ENCODE measurements at regions not wholly inside any gene's neighbourhood (a gene's known extent, or its start where the extent isn't known, plus 50 kb on each side); places are given as distances from the start of the nearest gene placed in this dataset.

- in situ Hi-C loops (cut with HindIII; ENCODE audit: low sequenced_read_pairs): no loop called here
Observed at GRCh38 chrX:9147086-9147485, 113.2 kb upstream of the FAM9B start.

DNA sequence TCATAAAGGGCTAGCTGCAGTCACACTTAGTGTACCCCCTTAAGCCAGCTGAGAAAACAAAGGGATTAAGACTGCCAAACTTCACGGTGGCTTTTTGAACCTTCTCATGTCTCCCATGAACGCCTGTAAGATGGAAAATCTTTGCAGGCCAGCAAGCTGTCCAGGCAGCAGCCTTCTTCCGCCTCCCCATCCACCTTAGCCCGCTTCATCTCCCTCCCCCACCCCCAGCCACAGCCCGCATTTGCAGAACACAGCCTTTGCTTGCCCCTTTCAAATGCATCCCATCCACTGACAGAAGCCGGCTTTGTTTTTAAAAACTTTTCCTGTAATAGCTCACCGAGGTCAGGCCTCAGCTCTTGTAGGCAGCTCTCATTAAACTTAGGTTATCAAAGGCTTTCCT is 113.8 kb upstream of the FAM9B start:
- in situ Hi-C loops (cut with HindIII; ENCODE audit: low sequenced_read_pairs): no loop called here

GRCh38 chrX:9148615-9149399 is 114.9 kb upstream of the FAM9B start:
- in situ Hi-C loops (cut with HindIII; ENCODE audit: low sequenced_read_pairs): no loop called here

- in situ Hi-C loops (cut with HindIII; ENCODE audit: low sequenced_read_pairs): no loop called here
Observed at GRCh38 chrX:9149501-9150245, 115.7 kb upstream of the FAM9B start.

DNA sequence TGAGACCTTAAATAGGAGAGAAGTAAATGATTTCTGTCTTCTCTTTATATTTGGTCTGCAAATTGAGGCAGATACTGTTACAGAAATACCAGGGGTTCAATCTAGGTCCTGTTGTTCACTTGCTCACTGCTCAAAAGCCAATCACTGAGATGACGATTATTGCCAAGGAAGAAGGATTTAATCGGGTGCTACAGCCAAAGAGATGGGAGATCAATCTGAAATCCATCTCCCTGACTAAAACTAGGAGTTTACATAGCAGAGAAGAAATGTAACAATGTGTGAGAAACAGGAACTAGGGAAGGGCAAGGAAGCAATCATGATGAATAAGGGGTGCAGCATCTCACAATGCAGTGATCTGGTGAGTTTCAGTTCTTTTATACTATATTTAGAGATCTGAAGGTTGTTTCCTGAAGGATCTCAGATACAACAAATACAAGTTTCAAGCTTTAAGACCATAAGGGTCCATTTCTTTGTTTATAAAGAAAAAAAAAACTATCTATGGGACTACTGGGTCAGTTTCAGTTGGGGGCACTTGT is 117.9 kb upstream of the FAM9B start:
- in situ Hi-C loops (cut with HindIII; ENCODE audit: low sequenced_read_pairs): no loop called here

DNA sequence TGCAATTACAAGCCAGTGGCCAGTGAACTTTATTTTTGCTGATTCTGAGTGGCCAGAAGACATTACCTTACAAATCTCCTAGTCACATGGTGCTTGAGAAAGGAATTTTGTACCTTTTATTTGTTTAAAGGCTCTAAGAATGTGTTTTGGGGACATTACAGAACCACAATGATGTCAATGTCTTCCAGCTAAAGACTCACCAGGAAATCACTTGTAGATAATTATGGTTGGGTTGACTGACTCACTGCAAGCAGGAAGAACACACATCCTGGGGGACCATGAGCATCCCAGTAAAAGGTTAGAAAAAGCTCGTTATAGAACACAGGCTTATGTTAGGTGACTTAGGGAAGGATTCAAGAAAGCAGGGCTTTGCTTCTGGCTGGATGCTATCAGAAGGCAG is 119.4 kb upstream of the FAM9B start:
- in situ Hi-C loops (cut with HindIII; ENCODE audit: low sequenced_read_pairs): no loop called here

DNA sequence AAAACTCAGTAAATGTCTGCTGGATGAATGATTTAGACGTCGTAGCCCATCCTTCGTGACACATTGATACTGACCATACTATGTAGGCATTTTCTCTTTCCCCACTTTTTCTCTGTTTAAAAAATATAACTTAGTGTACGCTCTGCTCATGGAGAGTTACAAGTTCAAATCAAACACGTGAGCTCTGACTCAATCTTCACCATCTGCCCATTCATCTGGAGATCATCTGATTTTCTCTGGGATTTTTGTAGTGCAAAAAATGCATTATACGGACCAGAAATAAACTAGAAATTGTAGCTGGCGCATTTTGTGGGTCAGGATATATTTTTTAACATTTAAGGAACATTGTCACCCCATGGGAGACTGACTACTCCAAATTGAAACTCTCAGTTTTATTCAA is 124.7 kb upstream of the FAM9B start:
- in situ Hi-C loops (cut with HindIII; ENCODE audit: low sequenced_read_pairs): no loop called here

- in situ Hi-C loops (cut with HindIII; ENCODE audit: low sequenced_read_pairs): no loop called here
Observed at GRCh38 chrX:9160698-9161329, 126.9 kb upstream of the FAM9B start.

GRCh38 chrX:9162698-9163097 is 128.8 kb upstream of the FAM9B start:
- in situ Hi-C loops (cut with HindIII; ENCODE audit: low sequenced_read_pairs): no loop called here

DNA sequence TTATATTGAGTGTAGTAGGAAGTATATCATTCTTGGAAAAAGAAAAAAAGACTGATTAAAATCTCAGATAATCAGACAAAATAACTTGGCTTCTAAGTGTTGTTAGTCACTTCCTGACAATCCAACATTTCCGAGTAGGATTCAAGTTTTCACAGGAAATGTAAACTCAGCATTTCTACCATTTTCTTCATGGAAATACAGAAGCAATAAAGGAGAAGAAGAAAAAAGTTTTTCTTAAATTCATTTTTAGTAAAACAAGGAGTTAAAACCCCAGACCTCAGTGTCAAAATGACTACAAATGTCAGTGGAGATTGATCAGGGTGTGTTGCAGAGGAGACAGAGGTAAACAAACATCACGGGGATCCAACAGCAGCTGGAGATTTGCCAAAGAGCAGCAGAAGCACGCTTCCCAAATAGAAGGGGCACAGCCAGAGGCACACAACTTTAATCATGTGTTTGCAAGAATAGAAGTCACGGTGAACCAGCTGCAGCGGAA is 129.3 kb upstream of the FAM9B start:
- in situ Hi-C loops (cut with HindIII; ENCODE audit: low sequenced_read_pairs): no loop called here

- in situ Hi-C loops (cut with HindIII; ENCODE audit: low sequenced_read_pairs): no loop called here
Observed at GRCh38 chrX:9164086-9164485, 130.2 kb upstream of the FAM9B start.

GRCh38 chrX:9164533-9165426 is 130.9 kb upstream of the FAM9B start:
- in situ Hi-C loops (cut with HindIII; ENCODE audit: low sequenced_read_pairs): no loop called here

DNA sequence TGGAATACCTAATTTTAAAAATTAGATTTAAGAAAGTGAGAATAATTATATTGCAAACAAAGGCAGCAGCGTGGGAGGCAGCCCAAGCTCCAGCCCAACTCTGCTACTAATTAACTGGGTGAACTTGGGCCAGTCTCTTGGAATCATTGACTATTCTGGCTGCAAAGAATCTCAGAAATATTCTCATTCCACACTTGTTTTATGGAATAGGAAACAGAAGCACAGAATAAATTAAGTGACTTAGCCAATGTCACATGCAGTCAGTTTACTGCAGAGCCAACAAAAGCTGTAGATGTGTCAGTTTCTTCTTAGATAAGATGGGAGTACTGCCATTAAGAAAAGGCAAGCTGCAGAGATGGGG is 132.6 kb upstream of the FAM9B start:
- in situ Hi-C loops (cut with HindIII; ENCODE audit: low sequenced_read_pairs): no loop called here

DNA sequence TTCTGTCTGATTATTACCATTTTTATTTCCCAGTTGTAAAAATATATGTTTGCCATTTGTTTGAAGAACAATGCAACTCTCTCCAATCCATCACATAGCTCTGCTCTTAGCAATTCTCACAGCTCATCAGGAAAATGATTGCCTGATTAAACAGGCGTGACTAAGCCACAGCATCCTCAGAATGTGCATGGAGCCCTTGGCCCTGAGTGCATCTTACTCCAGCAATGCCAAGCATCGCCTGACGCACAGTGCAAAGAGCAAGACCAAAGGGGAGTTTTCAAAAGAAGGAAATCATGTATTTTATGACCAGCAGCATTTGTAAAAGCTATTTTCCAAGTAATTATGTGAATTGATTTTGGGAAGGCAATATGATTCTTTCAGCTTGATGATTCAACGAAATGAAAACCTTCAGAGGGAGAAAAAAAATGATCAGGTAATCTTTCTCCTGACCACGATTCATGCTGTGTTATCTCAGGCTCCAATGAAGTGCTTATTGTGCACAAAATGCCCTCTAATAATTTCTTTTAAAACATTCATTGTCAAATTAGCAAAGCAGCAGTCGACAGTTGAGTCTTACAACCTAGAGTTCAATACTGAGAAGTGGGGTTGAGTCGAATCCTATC is 138.0 kb upstream of the FAM9B start:
- in situ Hi-C loops (cut with HindIII; ENCODE audit: low sequenced_read_pairs): no loop called here

- in situ Hi-C loops (cut with HindIII; ENCODE audit: low sequenced_read_pairs): no loop called here
Observed at GRCh38 chrX:9172464-9172850, 138.5 kb upstream of the FAM9B start.

GRCh38 chrX:9180623-9181022 is 146.7 kb upstream of the FAM9B start:
- in situ Hi-C loops (cut with HindIII; ENCODE audit: low sequenced_read_pairs): no loop called here

GRCh38 chrX:9182041-9182440 is 148.1 kb upstream of the FAM9B start:
- in situ Hi-C loops (cut with HindIII; ENCODE audit: low sequenced_read_pairs): no loop called here

DNA sequence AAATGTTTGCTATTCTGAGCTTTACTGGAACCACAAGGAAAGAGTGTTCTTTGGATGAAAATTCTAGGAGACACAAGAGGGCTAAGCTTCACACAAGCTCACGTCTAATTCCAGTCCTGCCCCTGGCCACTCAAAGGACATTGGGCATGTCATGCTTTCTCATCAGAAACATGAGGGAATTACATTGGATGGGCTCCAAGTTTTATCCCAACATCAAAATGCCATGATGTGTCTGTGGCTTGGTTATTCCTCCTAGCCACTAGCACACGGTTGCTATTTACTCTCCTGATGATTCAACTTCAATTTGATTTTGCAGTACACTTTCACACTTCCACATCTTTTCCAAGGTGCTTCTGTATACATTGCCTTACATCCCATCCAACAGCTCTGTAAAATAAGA is 149.6 kb upstream of the FAM9B start:
- in situ Hi-C loops (cut with HindIII; ENCODE audit: low sequenced_read_pairs): no loop called here

GRCh38 chrX:9184211-9184610 is 150.3 kb upstream of the FAM9B start:
- in situ Hi-C loops (cut with HindIII; ENCODE audit: low sequenced_read_pairs): no loop called here

- in situ Hi-C loops (cut with HindIII; ENCODE audit: low sequenced_read_pairs): no loop called here
Observed at GRCh38 chrX:9188117-9188516, 154.2 kb upstream of the FAM9B start.
